Lower leg skin (tissue), 3 donors: ENCODE measurements at regions not wholly inside any gene's neighbourhood (a gene's known extent, or its start where the extent isn't known, plus 50 kb on each side); places are given as distances from the start of the nearest gene placed in this dataset.

ENCODE experiments used
- CTCF ChIP-seq, 3 donors: fragments of 450-650 bp; IDR thresholded peaks; one replicate each; pipeline ENCODE4 v1.5.1; 2016; ENCODE audit warnings: antibody characterized with exemption in 3 of 3, mild to moderate bottlenecking in 3 of 3, moderate library complexity in 2 of 3
- POLR2A ChIP-seq, 2 donors: fragments of 450-650 bp; IDR thresholded peaks; one replicate each; pipeline ENCODE4 v1.6.1; 2016 to 2017; ENCODE audit warnings: antibody characterized with exemption in 2 of 2, mild to moderate bottlenecking in 1 of 2, moderate library complexity in 1 of 2

- TF ChIP-seq CTCF (IDR thresholded peaks at IDR 0.05) (no peak), POLR2A (IDR thresholded peaks at IDR 0.05) (no peak)
These were observed 175.7 kb upstream of the API5 start for GRCh38 chr11:43135966-43136534.
